K562 (cell line): ENCODE measurements at regions not wholly inside any gene's neighbourhood (a gene's known extent, or its start where the extent isn't known, plus 50 kb on each side); places are given as distances from the start of the nearest gene placed in this dataset.

Experiments
- ATAC-seq: fragments of 200-7000 bp; cut with Tn5 transposase; 3 replicates; pipeline ENCODE4 v1.9.1; 2020; ENCODE audit warnings: moderate library complexity
- BruUV-seq: library from RNA; stranded (reverse); fragments of 400-500 nt; replicated peaks from 2 replicates; lab custom pipeline; 2021; lab: Mats Ljungman, UMichigan
- CTCF ChIA-PET: fragments of 300-600 bp; formaldehyde crosslinking; extraction: SDS; loops from one replicate; lab custom pipeline; 2021; ENCODE audit warnings: low intra/inter-chr PET ratio; lab: Yijun Ruan, JAX
- POLR2A ChIA-PET: fragments of 300-600, 350-650 bp; sonication (Branson Sonifier 250); formaldehyde crosslinking; extraction: SDS; loops from one replicate; lab custom pipeline; 2021; ENCODE audit warnings: antibody characterized with exemption, inconsistent platforms; lab: Yijun Ruan, JAX
- DNase-seq, 4 experiments: peaks; one replicate each; pipeline versions ENCODE4 v3.0.0 to v3.0.0-alpha.2; 2011 to 2018; ENCODE audit warnings: low spot score in 3 of 4, mixed read lengths in 3 of 4; ENCODE audit errors: extremely low read depth in 1 of 4
- FAIRE-seq: peaks from 2 replicates; lab custom pipeline; 2011; peaks lifted over from hg19 to GRCh38; lab: Jason Lieb, UNC
- H2AFZ ChIP-seq: 2 replicates; pipeline ENCODE4 v1.6.0; 2011; ENCODE audit warnings: low read depth, low read length, control low read depth, inconsistent platforms
- H3K27ac ChIP-seq: fragments of 200-600 bp; 3 replicates; pipeline ENCODE4 v1.8.0; 2011; ENCODE audit warnings: low read depth, mild to moderate bottlenecking, control low read depth, inconsistent platforms, low read length, moderate library complexity, mixed read lengths; ENCODE audit errors: extremely low read depth
- H3K27me3 ChIP-seq, 2 experiments: fragments of 300-600 bp in 1 of 2; 2 replicates in 1 of 2; 3 replicates in 1 of 2; pipeline versions ENCODE4 v1.6.0 to v1.8.0; 2011; ENCODE audit warnings: inconsistent platforms in 2 of 2, low read length in 2 of 2, mild to moderate bottlenecking in 1 of 2, mixed read lengths in 1 of 2, moderate library complexity in 1 of 2; ENCODE audit not compliant: control insufficient read depth in 2 of 2, insufficient read depth in 2 of 2
- H3K36me3 ChIP-seq: fragments of 300-600 bp; 3 replicates; pipeline ENCODE4 v1.8.0; 2011; ENCODE audit warnings: mild to moderate bottlenecking, low read length, inconsistent platforms; ENCODE audit not compliant: control insufficient read depth, insufficient read depth
- H3K4me1 ChIP-seq, 2 experiments: fragments of 200-600 bp in 1 of 2; replicated peaks in 1 of 2; 2 replicates in 1 of 2; 3 replicates in 1 of 2; pipeline versions ENCODE4 v1.5.1 to v1.8.0; 2011; ENCODE audit warnings: inconsistent platforms in 2 of 2, low read length in 2 of 2, mild to moderate bottlenecking in 1 of 2, mixed read lengths in 1 of 2, moderate library complexity in 1 of 2; ENCODE audit not compliant: control insufficient read depth in 2 of 2, insufficient read depth in 2 of 2
- H3K4me2 ChIP-seq: 2 replicates; pipeline ENCODE4 v1.6.1; 2011; ENCODE audit warnings: low read length, control low read depth, inconsistent platforms, mixed read lengths; ENCODE audit not compliant: insufficient read depth
- H3K4me3 ChIP-seq: fragments of 200-600 bp; sonication (generic), shearing (Covaris generic); 2 replicates; pipeline ENCODE4 v1.5.1; 2016; ENCODE audit warnings: control low read depth, inconsistent platforms
- H3K79me2 ChIP-seq: fragments of 200-600 bp; 3 replicates; pipeline ENCODE4 v1.8.0; 2011; ENCODE audit warnings: low read length, inconsistent platforms; ENCODE audit not compliant: control insufficient read depth, insufficient read depth
- H3K9ac ChIP-seq, 2 experiments: 2 replicates each; pipeline versions ENCODE4 v1.6.0 to v1.6.1; 2011; ENCODE audit warnings: low read depth in 2 of 2, low read length in 2 of 2, control low read depth in 1 of 2, inconsistent platforms in 1 of 2, mild to moderate bottlenecking in 1 of 2, mixed read lengths in 1 of 2; ENCODE audit not compliant: insufficient read depth in 1 of 2
- H3K9me1 ChIP-seq: one replicate; pipeline ENCODE4 v1.6.0; 2011; ENCODE audit warnings: inconsistent platforms, mild to moderate bottlenecking, low read length, moderate library complexity; ENCODE audit not compliant: control insufficient read depth, insufficient read depth
- H3K9me3 ChIP-seq: replicated peaks from 2 replicates; pipeline ENCODE4 v1.5.1; 2011; ENCODE audit warnings: low read depth, low read length, inconsistent platforms; ENCODE audit not compliant: control insufficient read depth, insufficient read depth
- H4K20me1 ChIP-seq: replicated peaks from 2 replicates; pipeline ENCODE4 v1.6.1; 2011; ENCODE audit warnings: low read length, inconsistent platforms, mixed read lengths; ENCODE audit not compliant: control insufficient read depth, insufficient read depth
- CCAR2 ChIP-seq: fragments of 200-400 bp; formaldehyde crosslinking; IDR thresholded peaks from 2 replicates; pipeline ENCODE4 v1.6.1; 2017; ENCODE audit warnings: mild to moderate bottlenecking, low read depth, low read length
- DNMT1 ChIP-seq: fragments of 450-650 bp; IDR thresholded peaks from 2 replicates; pipeline ENCODE4 v1.6.1; 2016; ENCODE audit warnings: antibody characterized with exemption, mild to moderate bottlenecking
- ELF1 ChIP-seq: fragments of 200-800 bp; sonication (Bioruptor generic); IDR thresholded peaks from 2 replicates; pipeline ENCODE4 v1.6.1; 2016; ENCODE audit warnings: missing genetic modification characterization, missing compliant biosample characterization
- EZH2 ChIP-seq: IDR thresholded peaks from 2 replicates; pipeline ENCODE4 v1.6.1; 2012; ENCODE audit warnings: low read depth, mild to moderate bottlenecking, inconsistent platforms, low read length, borderline replicate concordance
- FOS ChIP-seq: IDR thresholded peaks from 3 replicates; pipeline ENCODE4 v1.6.1; 2011; ENCODE audit not compliant: insufficient read length; ENCODE audit errors: extremely low read depth
- HDAC1 ChIP-seq, 2 experiments: fragments of 450-650 bp; IDR thresholded peaks; 2 replicates each; pipeline ENCODE4 v1.6.1; 2016 to 2017; ENCODE audit warnings: inconsistent platforms in 1 of 2, mild to moderate bottlenecking in 1 of 2, moderate library complexity in 1 of 2
- HMG20A ChIP-seq: fragments of 450-650 bp; formaldehyde crosslinking; conservative IDR thresholded peaks from 2 replicates; pipeline ENCODE4 v1.4.0; 2020; ENCODE audit warnings: mild to moderate bottlenecking, mixed read lengths
- HMG20B ChIP-seq: fragments of 250-450 bp; sonication (Bioruptor Pico); IDR thresholded peaks from 2 replicates; pipeline ENCODE4 v1.5.0; 2021; ENCODE audit warnings: mild to moderate bottlenecking
- JUND ChIP-seq, 2 experiments: IDR thresholded peaks; 2 replicates in 1 of 2; 3 replicates in 1 of 2; pipeline ENCODE4 v1.6.1; 2011; ENCODE audit warnings: borderline replicate concordance in 2 of 2, low read depth in 2 of 2, low read length in 2 of 2, improper control_type of control experiment in 1 of 2, missing biosample characterization in 1 of 2, missing genetic modification characterization in 1 of 2, missing genetic modification reagents in 1 of 2
- NCOA6 ChIP-seq: fragments of 450-650 bp; IDR thresholded peaks from 2 replicates; pipeline ENCODE4 v1.6.1; 2017; ENCODE audit warnings: mild to moderate bottlenecking
- POLR3G ChIP-seq: IDR thresholded peaks from 2 replicates; pipeline ENCODE4 v1.6.1; 2011; ENCODE audit not compliant: insufficient read length, insufficient replicate concordance; ENCODE audit errors: extremely low read depth
- TCF7 ChIP-seq: sonication (generic); IDR thresholded peaks from 2 replicates; pipeline ENCODE4 v1.6.1; 2016; ENCODE audit warnings: antibody characterized with exemption, borderline replicate concordance
- ZKSCAN8 ChIP-seq: fragments of 200-800 bp; sonication (Bioruptor generic); IDR thresholded peaks from 2 replicates; pipeline ENCODE4 v1.6.1; 2016; ENCODE audit warnings: missing genetic modification characterization, missing compliant biosample characterization
- ZNF507 ChIP-seq: conservative IDR thresholded peaks from 2 replicates; pipeline ENCODE4 v1.6.1; 2017; ENCODE audit warnings: missing genetic modification characterization, missing compliant biosample characterization
- ZNF717 ChIP-seq: fragments of 250-450 bp; sonication (Bioruptor Pico); IDR thresholded peaks from 2 replicates; pipeline ENCODE4 v1.5.0; 2021
- WGBS: fragments of 100-300 bp; shearing (Covaris generic); methylation state at CpG from one replicate; pipeline ENCODE4 v1.1.6; 2016; ENCODE audit warnings: low coverage, mixed read lengths; ENCODE audit not compliant: insufficient coverage; ENCODE audit errors: missing lambda C conversion rate; 5-methylcytosine and 5-hydroxymethylcytosine counted together
- in situ Hi-C: fragments of 300-500 bp; cut with MboI; formaldehyde crosslinking; loops from 4 replicates; pipeline ENCODE4 v1.15.0; 2018; ENCODE audit warnings: inconsistent platforms, mixed read lengths
- intact Hi-C: fragments of 100-400 bp; cut with micrococcal nuclease; formaldehyde crosslinking; loops from 2 replicates; pipeline ENCODE4 v1.14.2; 2022
- TF ChIP-seq, protein P1 (sequence below): sonication (generic); formaldehyde crosslinking; IDR thresholded peaks from 2 replicates; pipeline ENCODE4 v1.8.0; 2022; ENCODE audit warnings: mild to moderate bottlenecking, missing genetic modification reagents, borderline replicate concordance
- TF ChIP-seq, protein P2 (sequence below): sonication (generic); formaldehyde crosslinking; IDR thresholded peaks from 2 replicates; pipeline ENCODE4 v1.8.0; 2023; ENCODE audit warnings: mild to moderate bottlenecking, missing genetic modification reagents

DNA sequence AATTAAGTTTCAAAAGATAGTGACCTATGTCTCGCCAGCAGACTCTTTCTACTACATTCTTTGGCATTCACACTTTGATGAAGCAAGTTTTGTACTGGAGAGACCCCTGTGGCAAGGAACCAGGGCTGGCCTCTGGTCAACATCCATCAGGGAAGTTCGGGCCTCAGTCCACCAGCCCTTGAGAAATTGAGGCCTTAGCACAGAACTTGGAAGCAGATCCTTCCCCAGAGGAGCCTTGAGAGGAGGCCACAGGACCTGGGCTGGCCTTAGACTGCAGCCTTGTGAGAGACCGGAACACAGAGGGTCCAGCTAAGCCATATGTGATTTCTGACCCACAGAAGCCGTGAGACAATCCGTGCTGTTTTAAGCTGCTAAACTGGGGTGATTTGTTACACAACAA, 317.9 kb downstream of the ZSWIM6 start (continued):
- TF ChIP-seq NCOA6 (no peak), ZKSCAN8 (CRISPR knock-in tag) (no peak), DNMT1 (no peak), ELF1 (tag) (no peak), TCF7 (no peak)

DNA sequence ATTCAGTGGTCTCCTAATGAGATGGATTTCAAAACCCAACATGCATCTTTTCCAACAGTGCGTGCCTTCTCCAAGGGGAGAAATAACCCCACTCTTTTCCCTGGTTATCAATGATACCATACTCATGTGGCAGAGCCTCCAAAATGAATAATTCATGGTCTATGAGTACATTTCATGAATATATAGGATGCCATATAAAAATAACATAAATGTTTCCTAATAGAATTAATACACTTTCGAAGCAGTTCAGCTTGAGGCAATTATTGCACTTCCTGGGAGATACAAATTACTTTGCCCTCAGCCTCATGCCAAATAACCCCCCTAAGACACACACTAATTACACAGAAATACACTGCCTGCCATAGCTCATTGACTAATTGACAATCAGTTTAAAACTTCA, 318.6 kb downstream of the ZSWIM6 start:
- Histone ChIP-seq H3K9me3 (no peaks in the 10 kb centered on the region), H4K20me1 (no peaks in the 10 kb centered on the region), H2AFZ (no peak overlapping the region), H3K9me1 (no peaks in the 10 kb centered on the region), H3K27me3 (peaks cover 0 to 21% of the 10 kb centered on the region in 2 experiments; a peak in 3 of 5 replicates), H3K4me2 (no peak overlapping the region), H3K9ac (no peak overlapping the region), H3K4me3 (no peak overlapping the region), H3K27ac (no peak overlapping the region), H3K79me2 (no peaks in the 10 kb centered on the region)
- FAIRE-seq, result no peak
- CTCF ChIA-PET, result no interaction called here
- no peak for ATAC-seq
- POLR2A ChIA-PET, result no interaction called here
- no peak for DNase-seq
- intact Hi-C loops, result loop anchor here (10.0 kb wide), 1 partner anchor 216 kb away; no protein-coding TSS in a partner anchor
- no TSS peak for BruUV-seq
- in situ Hi-C loops, result no loop called here
- TF ChIP-seq ZNF507 (tag) (no peak), HMG20A (CRISPR knock-in tag) (no peak), CCAR2 (no peak), FOS (no peak), POLR3G (no peak), JUND (IDR thresholded peaks at IDR 0.05; ENCODE audit: borderline replicate concordance, low read depth, low read length) (no peak), JUND (tag; IDR thresholded peaks at IDR 0.05; ENCODE audit: borderline replicate concordance, low read depth, low read length) (no peak), DNMT1 (no peak), ZNF717 (CRISPR knock-in tag) (no peak), EZH2 (no peak), HMG20B (no peak), HDAC1 (IDR thresholded peaks at IDR 0.05) (no peak)
- TF ChIP-seq, protein P1, sequence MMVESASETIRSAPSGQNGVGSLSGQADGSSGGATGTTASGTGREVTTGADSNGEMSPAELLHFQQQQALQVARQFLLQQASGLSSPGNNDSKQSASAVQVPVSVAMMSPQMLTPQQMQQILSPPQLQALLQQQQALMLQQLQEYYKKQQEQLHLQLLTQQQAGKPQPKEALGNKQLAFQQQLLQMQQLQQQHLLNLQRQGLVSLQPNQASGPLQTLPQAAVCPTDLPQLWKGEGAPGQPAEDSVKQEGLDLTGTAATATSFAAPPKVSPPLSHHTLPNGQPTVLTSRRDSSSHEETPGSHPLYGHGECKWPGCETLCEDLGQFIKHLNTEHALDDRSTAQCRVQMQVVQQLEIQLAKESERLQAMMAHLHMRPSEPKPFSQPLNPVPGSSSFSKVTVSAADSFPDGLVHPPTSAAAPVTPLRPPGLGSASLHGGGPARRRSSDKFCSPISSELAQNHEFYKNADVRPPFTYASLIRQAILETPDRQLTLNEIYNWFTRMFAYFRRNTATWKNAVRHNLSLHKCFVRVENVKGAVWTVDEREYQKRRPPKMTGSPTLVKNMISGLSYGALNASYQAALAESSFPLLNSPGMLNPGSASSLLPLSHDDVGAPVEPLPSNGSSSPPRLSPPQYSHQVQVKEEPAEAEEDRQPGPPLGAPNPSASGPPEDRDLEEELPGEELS (CRISPR knock-in tag), result no peak
- TF ChIP-seq, protein P2, sequence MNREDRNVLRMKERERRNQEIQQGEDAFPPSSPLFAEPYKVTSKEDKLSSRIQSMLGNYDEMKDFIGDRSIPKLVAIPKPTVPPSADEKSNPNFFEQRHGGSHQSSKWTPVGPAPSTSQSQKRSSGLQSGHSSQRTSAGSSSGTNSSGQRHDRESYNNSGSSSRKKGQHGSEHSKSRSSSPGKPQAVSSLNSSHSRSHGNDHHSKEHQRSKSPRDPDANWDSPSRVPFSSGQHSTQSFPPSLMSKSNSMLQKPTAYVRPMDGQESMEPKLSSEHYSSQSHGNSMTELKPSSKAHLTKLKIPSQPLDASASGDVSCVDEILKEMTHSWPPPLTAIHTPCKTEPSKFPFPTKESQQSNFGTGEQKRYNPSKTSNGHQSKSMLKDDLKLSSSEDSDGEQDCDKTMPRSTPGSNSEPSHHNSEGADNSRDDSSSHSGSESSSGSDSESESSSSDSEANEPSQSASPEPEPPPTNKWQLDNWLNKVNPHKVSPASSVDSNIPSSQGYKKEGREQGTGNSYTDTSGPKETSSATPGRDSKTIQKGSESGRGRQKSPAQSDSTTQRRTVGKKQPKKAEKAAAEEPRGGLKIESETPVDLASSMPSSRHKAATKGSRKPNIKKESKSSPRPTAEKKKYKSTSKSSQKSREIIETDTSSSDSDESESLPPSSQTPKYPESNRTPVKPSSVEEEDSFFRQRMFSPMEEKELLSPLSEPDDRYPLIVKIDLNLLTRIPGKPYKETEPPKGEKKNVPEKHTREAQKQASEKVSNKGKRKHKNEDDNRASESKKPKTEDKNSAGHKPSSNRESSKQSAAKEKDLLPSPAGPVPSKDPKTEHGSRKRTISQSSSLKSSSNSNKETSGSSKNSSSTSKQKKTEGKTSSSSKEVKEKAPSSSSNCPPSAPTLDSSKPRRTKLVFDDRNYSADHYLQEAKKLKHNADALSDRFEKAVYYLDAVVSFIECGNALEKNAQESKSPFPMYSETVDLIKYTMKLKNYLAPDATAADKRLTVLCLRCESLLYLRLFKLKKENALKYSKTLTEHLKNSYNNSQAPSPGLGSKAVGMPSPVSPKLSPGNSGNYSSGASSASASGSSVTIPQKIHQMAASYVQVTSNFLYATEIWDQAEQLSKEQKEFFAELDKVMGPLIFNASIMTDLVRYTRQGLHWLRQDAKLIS, result no peak
- TF ChIP-seq, all 486 proteins: peak for 0
- no peaks in the 10 kb centered on the region for H3K4me1 ChIP-seq
- WGBS, result 0% methylated on average over 2 of the region's 2 CpGs
- no peaks in the 10 kb centered on the region for H3K36me3 ChIP-seq
